Left cardiac atrium (tissue), 4 donors: ENCODE measurements at regions not wholly inside any gene's neighbourhood (a gene's known extent, or its start where the extent isn't known, plus 50 kb on each side); places are given as distances from the start of the nearest gene placed in this dataset.
"Not testable (repeated sequence)": the region's sequence is repeated elsewhere in the genome, so short reads cannot be mapped to it uniquely, and the experiment has no call there.

ENCODE experiments used
- ATAC-seq, 2 donors: fragments of 200-7000 bp; cut with Tn5 transposase; one replicate each; pipeline ENCODE4 v1.9.1; 2020; ENCODE audit warnings: mild to moderate bottlenecking in 2 of 2, moderate library complexity in 2 of 2
- DNase-seq: peaks from one replicate; pipeline ENCODE4 v3.0.0-alpha.2; 2020
- intact Hi-C, 2 donors: fragments of 100-400 bp; cut with DNase I; formaldehyde crosslinking; loops; one replicate each; pipeline versions ENCODE4 v1.14.1 to v1.15.1; 2022 to 2023
- donor health status: DM: no; HTN: yes; CAD: no.
- donor health status: DM: no; HTN: yes; CAD: no; lungs with severe emphysema.
- donor health status: DM: yes; HTN: yes; CAD: no.
- donor health status: Dilated cardiomyopathy.

GRCh38 chr3:195979877-195980276 is 71.5 kb upstream of the TNK2 start:
- DNase-seq, intact Hi-C loops, ATAC-seq: not testable (repeated sequence)

- DNase-seq, ATAC-seq, intact Hi-C loops: not testable (repeated sequence)
These were observed 70.2 kb upstream of the TNK2 start for GRCh38 chr3:195978585-195978984.

GRCh38 chr3:195976876-195977275 is 68.5 kb upstream of the TNK2 start:
- intact Hi-C loops, DNase-seq, ATAC-seq: not testable (repeated sequence)

GRCh38 chr3:195974281-195974680 is 65.9 kb upstream of the TNK2 start:
- intact Hi-C loops, DNase-seq, ATAC-seq: not testable (repeated sequence)

- intact Hi-C loops, DNase-seq, ATAC-seq: not testable (repeated sequence)
These were observed 62.5 kb upstream of the TNK2 start for GRCh38 chr3:195970873-195971272.

GRCh38 chr3:195969838-195970776 is 61.8 kb upstream of the TNK2 start:
- peak in 1 of 2 donors; percentile 21 for ATAC-seq
- intact Hi-C loops, DNase-seq: not testable (repeated sequence)

- ATAC-seq, DNase-seq, intact Hi-C loops: not testable (repeated sequence)
These were observed 61.0 kb upstream of the TNK2 start for GRCh38 chr3:195969341-195969740.

- intact Hi-C loops, DNase-seq: not testable (repeated sequence)
- ATAC-seq: peak in 1 of 2 donors; percentile 9
These were observed 59.8 kb upstream of the TNK2 start for GRCh38 chr3:195968104-195968503.

GRCh38 chr3:195967387-195967720 is 59.0 kb upstream of the TNK2 start:
- DNase-seq, ATAC-seq, intact Hi-C loops: not testable (repeated sequence)

GRCh38 chr3:195966563-195967386 is 58.4 kb upstream of the TNK2 start:
- ATAC-seq, DNase-seq, intact Hi-C loops: not testable (repeated sequence)

GRCh38 chr3:195965217-195965616 is 56.9 kb upstream of the TNK2 start:
- DNase-seq, intact Hi-C loops, ATAC-seq: not testable (repeated sequence)

- intact Hi-C loops, ATAC-seq, DNase-seq: not testable (repeated sequence)
These were observed 56.2 kb upstream of the TNK2 start for GRCh38 chr3:195964318-195965107.

- DNase-seq, ATAC-seq, intact Hi-C loops: not testable (repeated sequence)
These were observed 53.9 kb upstream of the TNK2 start for GRCh38 chr3:195962222-195962621.

GRCh38 chr3:195960971-195961775 is 52.8 kb upstream of the TNK2 start:
- DNase-seq, ATAC-seq, intact Hi-C loops: not testable (repeated sequence)

- intact Hi-C loops, DNase-seq: not testable (repeated sequence)
- peak; percentile 9 to 10 for ATAC-seq
These were observed 51.8 kb upstream of the TNK2 start for GRCh38 chr3:195960164-195960563.

- DNase-seq, intact Hi-C loops: not testable (repeated sequence)
- ATAC-seq: peak; percentile 27 to 29
These were observed 51.2 kb upstream of the TNK2 start for GRCh38 chr3:195959367-195960157.

- ATAC-seq, DNase-seq, intact Hi-C loops: not testable (repeated sequence)
These were observed 50.4 kb upstream of the TNK2 start for GRCh38 chr3:195958736-195959135.
